Osteoblast (primary cell): ENCODE measurements at regions not wholly inside any gene's neighbourhood (a gene's known extent, or its start where the extent isn't known, plus 50 kb on each side); places are given as distances from the start of the nearest gene placed in this dataset.

ENCODE experiments used
- DNase-seq: peaks from one replicate; pipeline ENCODE4 v3.0.0; 2011; ENCODE audit warnings: low spot score, mixed read lengths; ENCODE audit not compliant: insufficient read length; ENCODE audit errors: missing footprints
- H2AFZ ChIP-seq: 2 replicates; pipeline ENCODE4 v1.6.0; 2011; ENCODE audit warnings: mild to moderate bottlenecking, low read length
- H3K27ac ChIP-seq: 2 replicates; pipeline ENCODE4 v1.5.1; 2011; ENCODE audit warnings: mild to moderate bottlenecking, low read depth, low read length, moderate library complexity
- H3K27me3 ChIP-seq: 2 replicates; pipeline ENCODE4 v1.6.0; 2012; ENCODE audit warnings: mild to moderate bottlenecking, control low read depth, inconsistent platforms, low read length, moderate library complexity; ENCODE audit not compliant: insufficient read depth
- H3K36me3 ChIP-seq: 2 replicates; pipeline ENCODE4 v1.5.1; 2011; ENCODE audit warnings: mild to moderate bottlenecking, low read length, control low read depth, moderate library complexity; ENCODE audit not compliant: insufficient read depth
- H3K4me1 ChIP-seq: 2 replicates; pipeline ENCODE4 v1.5.1; 2011; ENCODE audit warnings: mild to moderate bottlenecking, low read length, control low read depth, moderate library complexity; ENCODE audit not compliant: insufficient read depth
- H3K4me2 ChIP-seq: 2 replicates; pipeline ENCODE4 v1.6.0; 2011; ENCODE audit warnings: mild to moderate bottlenecking, low read length; ENCODE audit not compliant: insufficient read depth
- H3K4me3 ChIP-seq: fragments of 200-600 bp; sonication (generic); 3 replicates; pipeline ENCODE4 v1.5.1; 2012; ENCODE audit warnings: mild to moderate bottlenecking, low read length, inconsistent platforms; ENCODE audit not compliant: insufficient read depth
- H3K79me2 ChIP-seq: 2 replicates; pipeline ENCODE4 v1.6.0; 2012; ENCODE audit warnings: mild to moderate bottlenecking, low read length, control low read depth, inconsistent platforms; ENCODE audit not compliant: insufficient read depth
- H3K9me3 ChIP-seq: 2 replicates; pipeline ENCODE4 v1.5.1; 2011; ENCODE audit warnings: low read depth, low read length, control low read depth
- H4K20me1 ChIP-seq: 2 replicates; pipeline ENCODE4 v1.6.0; 2012; ENCODE audit warnings: mild to moderate bottlenecking, low read length, control low read depth; ENCODE audit not compliant: insufficient read depth
- CTCF ChIP-seq: IDR thresholded peaks from 2 replicates; pipeline ENCODE4 v1.5.1; 2011; ENCODE audit warnings: mild to moderate bottlenecking, low read depth, low read length, moderate library complexity; ENCODE audit errors: extremely low read depth

- TF ChIP-seq CTCF: no peak
- Histone ChIP-seq H3K27me3 (no peaks in the 10 kb centered on the region), H3K4me3 (no peak overlapping the region), H3K36me3 (peaks cover 21% of the 10 kb centered on the region), H4K20me1 (no peaks in the 10 kb centered on the region), H3K27ac (no peak overlapping the region), H3K4me1 (peaks cover 11% of the 10 kb centered on the region), H3K4me2 (no peak overlapping the region), H3K79me2 (peaks cover 54% of the 10 kb centered on the region), H2AFZ (no peak overlapping the region), H3K9me3 (no peaks in the 10 kb centered on the region)
- no peak for DNase-seq
Measured at GRCh38 chr3:106819440-106819839, 557.8 kb upstream of the CCDC54 start.

GRCh38 chr3:106820726-106821362 is 556.4 kb upstream of the CCDC54 start:
- H3K79me2 ChIP-seq: peaks cover 63% of the 10 kb centered on the region
- no peaks in the 10 kb centered on the region for H3K9me3 ChIP-seq
- TF ChIP-seq CTCF: no peak
- no peaks in the 10 kb centered on the region for H3K27me3 ChIP-seq
- no peak overlapping the region for H3K4me3 ChIP-seq
- peaks cover 21% of the 10 kb centered on the region for H3K36me3 ChIP-seq
- no peak overlapping the region for H3K4me2 ChIP-seq
- H2AFZ ChIP-seq: no peak overlapping the region
- H3K27ac ChIP-seq: no peak overlapping the region
- no peak for DNase-seq
- H4K20me1 ChIP-seq: no peaks in the 10 kb centered on the region
- H3K4me1 ChIP-seq: peaks cover 22% of the 10 kb centered on the region

- peak; percentile 1 for DNase-seq
- H3K4me3 ChIP-seq: no peak overlapping the region
- H2AFZ ChIP-seq: no peak overlapping the region
- H3K4me1 ChIP-seq: peaks cover 31% of the 10 kb centered on the region
- H4K20me1 ChIP-seq: no peaks in the 10 kb centered on the region
- TF ChIP-seq CTCF: no peak
- H3K79me2 ChIP-seq: peaks cover 61% of the 10 kb centered on the region
- no peak overlapping the region for H3K4me2 ChIP-seq
- no peaks in the 10 kb centered on the region for H3K9me3 ChIP-seq
- H3K27me3 ChIP-seq: no peaks in the 10 kb centered on the region
- H3K27ac ChIP-seq: no peak overlapping the region
- peaks cover 23% of the 10 kb centered on the region for H3K36me3 ChIP-seq
Measured at GRCh38 chr3:106821801-106822200, 555.4 kb upstream of the CCDC54 start.

- DNase-seq: peak; percentile 1
- no peak overlapping the region for H3K4me3 ChIP-seq
- no peaks in the 10 kb centered on the region for H3K9me3 ChIP-seq
- no peaks in the 10 kb centered on the region for H4K20me1 ChIP-seq
- peaks cover 60% of the 10 kb centered on the region for H3K79me2 ChIP-seq
- H2AFZ ChIP-seq: no peak overlapping the region
- peaks cover 25% of the 10 kb centered on the region for H3K36me3 ChIP-seq
- H3K4me1 ChIP-seq: peaks cover 35% of the 10 kb centered on the region
- TF ChIP-seq CTCF: no peak
- H3K27me3 ChIP-seq: no peaks in the 10 kb centered on the region
- no peak overlapping the region for H3K4me2 ChIP-seq
- no peak overlapping the region for H3K27ac ChIP-seq
Measured at GRCh38 chr3:106822204-106822603, 555.0 kb upstream of the CCDC54 start.
